ENCODE measurements at regions not wholly inside any gene's neighbourhood (a gene's known extent, or its start where the extent isn't known, plus 50 kb on each side); places are given as distances from the start of the nearest gene placed in this dataset.

DNA sequence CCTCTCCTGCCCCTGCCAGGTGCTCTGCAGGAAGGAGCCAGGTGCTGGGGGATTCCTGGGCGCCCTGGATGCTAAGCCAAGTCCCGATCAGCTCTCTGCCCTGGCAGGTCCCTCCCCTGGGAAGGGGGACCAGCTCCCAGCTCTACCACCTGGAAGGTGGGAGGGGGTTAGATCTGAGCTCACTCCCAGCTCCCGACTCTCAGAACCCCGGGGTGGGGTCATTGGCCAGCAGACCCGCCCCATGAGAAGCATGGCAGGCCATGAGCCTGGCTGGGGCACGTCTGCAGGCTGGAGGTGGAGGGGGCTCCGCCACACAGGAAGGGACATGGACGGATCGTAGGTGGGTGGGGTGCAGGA lies 83.4 kb upstream of the NKX1-1 start:
- peak in 1 of 2 donors; percentile 59 for DNase-seq
- Histone ChIP-seq H3K4me3 (no peak overlapping the region), H3K27me3 (peaks cover 0 to 60% of the 10 kb centered on the region in 2 donors), H3K27ac (no peak overlapping the region), H3K4me1 (no peaks in the 10 kb centered on the region), H3K9me3 (peaks cover 0 to 25% (median 17%) of the 10 kb centered on the region in 3 donors), H3K36me3 (no peaks in the 10 kb centered on the region)
- intact Hi-C loops (cut with DNase I; ENCODE audit: low total_unique reads): no loop called here
- TF ChIP-seq, protein P1, sequence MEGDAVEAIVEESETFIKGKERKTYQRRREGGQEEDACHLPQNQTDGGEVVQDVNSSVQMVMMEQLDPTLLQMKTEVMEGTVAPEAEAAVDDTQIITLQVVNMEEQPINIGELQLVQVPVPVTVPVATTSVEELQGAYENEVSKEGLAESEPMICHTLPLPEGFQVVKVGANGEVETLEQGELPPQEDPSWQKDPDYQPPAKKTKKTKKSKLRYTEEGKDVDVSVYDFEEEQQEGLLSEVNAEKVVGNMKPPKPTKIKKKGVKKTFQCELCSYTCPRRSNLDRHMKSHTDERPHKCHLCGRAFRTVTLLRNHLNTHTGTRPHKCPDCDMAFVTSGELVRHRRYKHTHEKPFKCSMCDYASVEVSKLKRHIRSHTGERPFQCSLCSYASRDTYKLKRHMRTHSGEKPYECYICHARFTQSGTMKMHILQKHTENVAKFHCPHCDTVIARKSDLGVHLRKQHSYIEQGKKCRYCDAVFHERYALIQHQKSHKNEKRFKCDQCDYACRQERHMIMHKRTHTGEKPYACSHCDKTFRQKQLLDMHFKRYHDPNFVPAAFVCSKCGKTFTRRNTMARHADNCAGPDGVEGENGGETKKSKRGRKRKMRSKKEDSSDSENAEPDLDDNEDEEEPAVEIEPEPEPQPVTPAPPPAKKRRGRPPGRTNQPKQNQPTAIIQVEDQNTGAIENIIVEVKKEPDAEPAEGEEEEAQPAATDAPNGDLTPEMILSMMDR (IDR thresholded peaks at IDR 0.05): no peak

DNA sequence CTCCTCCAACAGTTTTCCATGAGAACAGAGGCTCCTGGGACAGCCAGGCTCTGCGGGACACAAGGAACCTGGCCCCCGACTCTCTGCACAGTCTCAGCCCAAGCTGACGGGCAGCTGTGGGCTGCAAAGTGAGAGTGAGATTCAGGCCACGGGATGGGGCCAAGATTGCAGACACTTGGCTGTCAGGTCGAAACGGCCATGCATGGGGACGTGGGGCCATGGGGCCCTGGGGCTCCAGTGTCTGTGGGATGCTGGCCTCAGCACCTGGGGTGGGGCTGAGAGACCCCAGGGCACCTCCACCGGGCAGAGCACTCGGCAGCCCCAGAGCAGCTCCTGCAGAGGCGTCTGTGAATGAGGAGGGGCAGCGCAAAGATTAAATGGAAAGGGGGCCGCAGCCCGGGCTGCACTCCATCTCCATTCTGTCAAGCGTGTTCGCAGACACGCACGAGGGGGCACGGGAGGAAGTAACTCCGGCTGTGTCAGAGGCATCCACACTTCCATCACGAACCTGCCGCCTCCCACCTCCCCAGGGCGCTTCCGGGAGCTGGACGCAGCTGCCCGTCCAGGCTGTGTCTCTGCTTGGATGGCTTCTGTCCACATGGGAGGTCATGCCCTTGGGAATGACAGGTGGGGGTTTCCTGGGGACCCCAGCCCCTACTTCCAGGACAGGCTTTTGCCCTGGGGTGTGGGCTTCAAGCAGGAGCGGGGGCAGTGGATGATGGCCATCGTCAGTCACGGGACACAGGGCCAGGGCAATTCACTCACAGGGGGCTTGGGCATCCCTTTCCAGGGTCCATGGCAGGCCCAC lies 82.8 kb upstream of the NKX1-1 start:
- no peaks in the 10 kb centered on the region for H3K36me3 ChIP-seq
- TF ChIP-seq, protein P1 (IDR thresholded peaks at IDR 0.05): no peak
- intact Hi-C loops (cut with DNase I; ENCODE audit: low total_unique reads): no loop called here
- H3K9me3 ChIP-seq: peaks cover 0 to 27% (median 17%) of the 10 kb centered on the region in 3 donors
- no peak overlapping the region for H3K27ac ChIP-seq
- peaks cover 0 to 58% of the 10 kb centered on the region in 2 donors for H3K27me3 ChIP-seq
- peak in 1 of 2 donors; percentile 59 for DNase-seq
- H3K4me3 ChIP-seq: no peak overlapping the region
- no peaks in the 10 kb centered on the region for H3K4me1 ChIP-seq

DNA sequence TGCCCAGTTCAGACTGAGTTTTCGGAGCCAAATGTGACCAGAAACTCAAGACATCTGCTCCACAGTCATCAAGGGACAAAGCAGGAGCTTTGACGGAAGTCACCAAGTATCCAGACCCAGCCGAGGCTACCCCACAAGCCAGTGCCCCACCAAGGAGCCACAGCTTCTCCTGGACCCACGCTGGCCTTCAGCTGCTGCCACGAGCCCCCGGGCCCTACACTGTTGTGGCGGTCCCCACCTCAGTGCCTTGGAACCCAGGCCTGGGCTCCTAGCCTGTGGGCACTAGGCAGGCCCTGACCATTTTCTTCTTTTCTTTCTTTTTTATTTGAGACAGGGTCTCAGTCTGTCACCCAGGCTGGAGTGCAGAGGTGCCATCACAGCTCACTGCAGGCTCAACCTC lies 82.1 kb upstream of the NKX1-1 start:
- H3K27me3 ChIP-seq: peaks cover 0 to 54% of the 10 kb centered on the region in 2 donors
- intact Hi-C loops (cut with DNase I; ENCODE audit: low total_unique reads): no loop called here
- H3K36me3 ChIP-seq: no peaks in the 10 kb centered on the region
- TF ChIP-seq, protein P1 (IDR thresholded peaks at IDR 0.05): no peak
- H3K27ac ChIP-seq: no peak overlapping the region
- DNase-seq: peak in 1 of 2 donors; percentile 35
- no peaks in the 10 kb centered on the region for H3K4me1 ChIP-seq
- H3K9me3 ChIP-seq: peaks cover 3 to 27% (median 17%) of the 10 kb centered on the region in 3 donors
- H3K4me3 ChIP-seq: no peak overlapping the region

DNA sequence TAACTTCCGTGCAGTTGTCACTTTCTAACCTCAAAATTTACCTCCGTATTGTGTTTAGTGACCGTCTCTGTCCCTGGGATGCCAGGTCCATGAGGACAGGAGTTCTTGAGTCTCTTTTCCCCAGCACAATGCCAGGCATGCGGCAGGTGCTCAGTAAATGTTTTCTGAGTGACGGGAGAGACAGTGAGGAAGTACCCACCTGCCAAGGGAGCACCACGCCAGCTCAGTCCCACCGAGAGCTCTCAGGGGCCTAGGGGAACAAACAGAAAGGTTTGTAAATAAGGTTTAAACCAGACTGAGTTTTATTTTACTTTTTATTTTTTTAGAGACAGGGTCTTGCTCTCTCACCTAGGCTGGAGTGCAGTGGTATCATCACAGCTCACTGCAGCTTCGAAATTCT lies 81.5 kb upstream of the NKX1-1 start:
- intact Hi-C loops (cut with DNase I; ENCODE audit: low total_unique reads): no loop called here
- TF ChIP-seq, protein P1 (IDR thresholded peaks at IDR 0.05): no peak
- DNase-seq: no peak
- no peak overlapping the region for H3K27ac ChIP-seq
- peaks cover 0 to 48% of the 10 kb centered on the region in 2 donors for H3K27me3 ChIP-seq
- H3K36me3 ChIP-seq: no peaks in the 10 kb centered on the region
- peaks cover 3 to 27% (median 17%) of the 10 kb centered on the region in 3 donors for H3K9me3 ChIP-seq
- no peaks in the 10 kb centered on the region for H3K4me1 ChIP-seq
- no peak overlapping the region for H3K4me3 ChIP-seq

DNA sequence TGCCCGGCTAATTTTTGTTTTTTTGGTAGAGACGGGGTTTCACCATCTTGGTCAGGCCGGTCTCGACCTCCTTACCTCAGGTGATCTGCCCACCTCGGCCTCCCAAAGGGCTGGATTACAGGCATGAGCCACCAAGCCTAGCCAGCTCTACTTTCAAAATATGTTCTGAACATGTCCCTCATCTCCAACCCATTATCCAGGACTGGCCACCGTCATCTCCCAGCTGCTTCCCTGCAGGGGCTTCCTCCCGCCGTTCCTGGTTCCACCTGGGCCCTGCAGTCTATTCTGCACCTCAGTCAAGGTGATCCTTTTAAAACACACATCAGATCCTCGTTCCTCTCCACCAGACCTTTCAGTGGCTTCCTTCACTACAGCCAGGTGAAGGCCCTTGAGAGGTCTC lies 80.9 kb upstream of the NKX1-1 start:
- DNase-seq: no peak
- Histone ChIP-seq H3K9me3 (peaks cover 3 to 29% (median 21%) of the 10 kb centered on the region in 3 donors), H3K27ac (no peak overlapping the region), H3K27me3 (peaks cover 0 to 41% of the 10 kb centered on the region in 2 donors), H3K4me3 (no peak overlapping the region), H3K36me3 (no peaks in the 10 kb centered on the region), H3K4me1 (no peaks in the 10 kb centered on the region)
- TF ChIP-seq, protein P1 (IDR thresholded peaks at IDR 0.05): no peak
- intact Hi-C loops (cut with DNase I; ENCODE audit: low total_unique reads): no loop called here
